ENCODE measurements at regions not wholly inside any gene's neighbourhood (a gene's known extent, or its start where the extent isn't known, plus 50 kb on each side); places are given as distances from the start of the nearest gene placed in this dataset.

DNA sequence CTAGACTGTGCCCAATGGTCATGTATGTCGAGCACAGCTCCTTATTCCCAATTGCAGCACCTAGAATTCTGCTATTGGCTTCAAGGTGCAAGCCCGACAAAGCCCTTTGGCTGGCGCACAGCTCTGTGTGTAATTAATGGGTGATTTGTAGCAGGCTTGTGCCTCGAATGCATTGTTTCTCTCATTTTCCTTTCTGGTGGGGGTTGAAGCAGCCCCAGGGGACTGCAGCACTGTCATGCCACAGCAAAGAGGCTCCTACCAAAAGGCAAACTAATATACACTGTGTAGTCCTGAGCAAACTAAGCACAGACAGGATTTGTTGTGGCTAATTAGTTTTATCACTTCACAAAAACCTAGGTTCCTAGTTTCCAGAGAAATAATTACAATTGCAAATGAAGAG, 898.7 kb downstream of the UQCRFS1 start:
- TF ChIP-seq, protein P1, sequence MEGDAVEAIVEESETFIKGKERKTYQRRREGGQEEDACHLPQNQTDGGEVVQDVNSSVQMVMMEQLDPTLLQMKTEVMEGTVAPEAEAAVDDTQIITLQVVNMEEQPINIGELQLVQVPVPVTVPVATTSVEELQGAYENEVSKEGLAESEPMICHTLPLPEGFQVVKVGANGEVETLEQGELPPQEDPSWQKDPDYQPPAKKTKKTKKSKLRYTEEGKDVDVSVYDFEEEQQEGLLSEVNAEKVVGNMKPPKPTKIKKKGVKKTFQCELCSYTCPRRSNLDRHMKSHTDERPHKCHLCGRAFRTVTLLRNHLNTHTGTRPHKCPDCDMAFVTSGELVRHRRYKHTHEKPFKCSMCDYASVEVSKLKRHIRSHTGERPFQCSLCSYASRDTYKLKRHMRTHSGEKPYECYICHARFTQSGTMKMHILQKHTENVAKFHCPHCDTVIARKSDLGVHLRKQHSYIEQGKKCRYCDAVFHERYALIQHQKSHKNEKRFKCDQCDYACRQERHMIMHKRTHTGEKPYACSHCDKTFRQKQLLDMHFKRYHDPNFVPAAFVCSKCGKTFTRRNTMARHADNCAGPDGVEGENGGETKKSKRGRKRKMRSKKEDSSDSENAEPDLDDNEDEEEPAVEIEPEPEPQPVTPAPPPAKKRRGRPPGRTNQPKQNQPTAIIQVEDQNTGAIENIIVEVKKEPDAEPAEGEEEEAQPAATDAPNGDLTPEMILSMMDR (IDR thresholded peaks at IDR 0.05): no peak
- no peak for TF ChIP-seq POLR2AphosphoS5 (IDR thresholded peaks at IDR 0.05; ENCODE audit: insufficient read depth in 1 of 2, low read depth in 1 of 2)

Data from vagina (tissue), 2 donors.